ENCODE measurements at regions not wholly inside any gene's neighbourhood (a gene's known extent, or its start where the extent isn't known, plus 50 kb on each side); places are given as distances from the start of the nearest gene placed in this dataset.

GRCh38 chr1:232316864-232317263 lies 313.1 kb downstream of the SIPA1L2 start:
- TF ChIP-seq CTCF (conservative IDR thresholded peaks at IDR 0.05) (no peak), ZFX (IDR thresholded peaks at IDR 0.05) (no peak)

Measured in C4-2B (cell line).